H9 (cell line): ENCODE measurements at regions not wholly inside any gene's neighbourhood (a gene's known extent, or its start where the extent isn't known, plus 50 kb on each side); places are given as distances from the start of the nearest gene placed in this dataset.

ENCODE experiments used
- DNase-seq: peaks from one replicate; pipeline ENCODE4 v3.0.0-alpha.2; 2017
- H2AFZ ChIP-seq: one replicate; pipeline ENCODE4 v1.6.1; 2013; ENCODE audit warnings: mild to moderate bottlenecking, low read length, control low read depth, moderate library complexity
- H2AK5ac ChIP-seq: 2 replicates; pipeline ENCODE4 v1.6.1; 2013; ENCODE audit warnings: low read length, control low read depth, mixed read lengths; ENCODE audit not compliant: insufficient read length
- H2BK120ac ChIP-seq: one replicate; pipeline ENCODE4 v1.6.1; 2013; ENCODE audit warnings: low read depth, mild to moderate bottlenecking, low read length, control low read depth, inconsistent platforms; ENCODE audit not compliant: poor library complexity, severe bottlenecking
- H2BK12ac ChIP-seq: 2 replicates; pipeline ENCODE4 v1.6.1; 2013; ENCODE audit warnings: low read length, control low read depth, mixed read lengths, low read depth; ENCODE audit not compliant: insufficient read length
- H2BK15ac ChIP-seq: 2 replicates; pipeline ENCODE4 v1.6.1; 2013; ENCODE audit warnings: low read depth, low read length, control low read depth
- H2BK20ac ChIP-seq: one replicate; pipeline ENCODE4 v1.6.1; 2013; ENCODE audit warnings: low read depth, mild to moderate bottlenecking, low read length, control low read depth, inconsistent platforms; ENCODE audit not compliant: poor library complexity, severe bottlenecking
- H2BK5ac ChIP-seq: 2 replicates; pipeline ENCODE4 v1.6.1; 2013; ENCODE audit warnings: low read length, control low read depth, mixed read lengths; ENCODE audit not compliant: insufficient read length
- H3K14ac ChIP-seq: 2 replicates; pipeline ENCODE4 v1.6.1; 2013; ENCODE audit warnings: low read length, control low read depth; ENCODE audit not compliant: insufficient read depth
- H3K18ac ChIP-seq: 2 replicates; pipeline ENCODE4 v1.6.1; 2013; ENCODE audit warnings: low read depth, mild to moderate bottlenecking, mixed read lengths, low read length, control low read depth; ENCODE audit not compliant: insufficient read length
- H3K23ac ChIP-seq: 2 replicates; pipeline ENCODE4 v1.6.1; 2013; ENCODE audit warnings: low read length, control low read depth, mixed read lengths, low read depth; ENCODE audit not compliant: insufficient read length
- H3K23me2 ChIP-seq: 2 replicates; pipeline ENCODE4 v1.6.1; 2013; ENCODE audit warnings: low read depth, mild to moderate bottlenecking, mixed read lengths, low read length, control low read depth; ENCODE audit not compliant: insufficient read length, poor library complexity, severe bottlenecking
- H3K27ac ChIP-seq: 2 replicates; pipeline ENCODE4 v1.5.1; 2013; ENCODE audit warnings: low read length, control low read depth, mixed read lengths, low read depth; ENCODE audit not compliant: insufficient read length
- H3K27me3 ChIP-seq: 2 replicates; pipeline ENCODE4 v1.6.1; 2013; ENCODE audit warnings: low read length, control low read depth, inconsistent platforms; ENCODE audit not compliant: insufficient read depth
- H3K4ac ChIP-seq: 2 replicates; pipeline ENCODE4 v1.6.1; 2013; ENCODE audit warnings: low read depth, mild to moderate bottlenecking, control low read depth, inconsistent platforms, low read length, moderate library complexity
- H3K4me1 ChIP-seq: 2 replicates; pipeline ENCODE4 v1.6.1; 2013; ENCODE audit warnings: low read length, control low read depth, inconsistent platforms; ENCODE audit not compliant: insufficient read depth
- H3K4me2 ChIP-seq: 2 replicates; pipeline ENCODE4 v1.6.1; 2013; ENCODE audit warnings: low read length, control low read depth, mixed read lengths; ENCODE audit not compliant: insufficient read length, insufficient read depth
- H3K56ac ChIP-seq: 2 replicates; pipeline ENCODE4 v1.6.1; 2013; ENCODE audit warnings: low read depth, mild to moderate bottlenecking, mixed read lengths, low read length, control low read depth; ENCODE audit not compliant: insufficient read length
- H3K79me1 ChIP-seq: 2 replicates; pipeline ENCODE4 v1.6.1; 2013; ENCODE audit warnings: low read depth, mild to moderate bottlenecking, moderate library complexity, low read length, control low read depth, inconsistent platforms; ENCODE audit not compliant: insufficient read depth, poor library complexity, severe bottlenecking
- H3K79me2 ChIP-seq: 2 replicates; pipeline ENCODE4 v1.6.1; 2013; ENCODE audit warnings: low read length, control low read depth, inconsistent platforms; ENCODE audit not compliant: insufficient read depth
- H3K9ac ChIP-seq: 2 replicates; pipeline ENCODE4 v1.6.1; 2013; ENCODE audit warnings: low read length, control low read depth, mixed read lengths; ENCODE audit not compliant: insufficient read length; ENCODE audit errors: extremely low read depth
- H3K9me3 ChIP-seq: one replicate; pipeline ENCODE4 v1.6.1; 2013; ENCODE audit warnings: low read depth, low read length, inconsistent platforms; ENCODE audit not compliant: control insufficient read depth
- H3T11ph ChIP-seq: one replicate; pipeline ENCODE4 v1.6.1; 2013; ENCODE audit warnings: mild to moderate bottlenecking, low read length, control low read depth, inconsistent platforms
- H4K20me1 ChIP-seq: one replicate; pipeline ENCODE4 v1.6.1; 2013; ENCODE audit not compliant: control insufficient read depth, insufficient read length, insufficient read depth
- H4K5ac ChIP-seq: 2 replicates; pipeline ENCODE4 v1.6.1; 2013; ENCODE audit warnings: low read depth, mild to moderate bottlenecking, mixed read lengths, low read length, control low read depth; ENCODE audit not compliant: insufficient read length
- H4K8ac ChIP-seq: replicated peaks from 2 replicates; pipeline ENCODE4 v1.6.1; 2013; ENCODE audit warnings: low read length, control low read depth, mixed read lengths, low read depth; ENCODE audit not compliant: insufficient read length
- H4K91ac ChIP-seq: 2 replicates; pipeline ENCODE4 v1.6.1; 2013; ENCODE audit warnings: low read depth, mild to moderate bottlenecking, moderate library complexity, mixed read lengths, low read length, control low read depth; ENCODE audit not compliant: insufficient read length
- H3K27ac Mint-ChIP-seq, 3 experiments: 2 replicates in 2 of 3; 3 replicates in 1 of 3; pipeline ENCODE4 v1.8.0; 2020 to 2021; ENCODE audit warnings: mixed read lengths in 3 of 3, mild to moderate bottlenecking in 1 of 3, moderate library complexity in 1 of 3
- H3K27me3 Mint-ChIP-seq: 2 replicates; pipeline ENCODE4 v1.8.0; 2021; ENCODE audit warnings: low read depth, mild to moderate bottlenecking, moderate library complexity, mixed read lengths
- H3K36me3 Mint-ChIP-seq, 3 experiments: 2 replicates in 2 of 3; 3 replicates in 1 of 3; pipeline ENCODE4 v1.8.0; 2020 to 2021; ENCODE audit warnings: low read depth in 3 of 3, mixed read lengths in 3 of 3; ENCODE audit not compliant: insufficient read depth in 1 of 3
- H3K4me1 Mint-ChIP-seq, 2 experiments: 2 replicates each; pipeline ENCODE4 v1.8.0; 2020; ENCODE audit warnings: mixed read lengths in 2 of 2
- H3K4me3 Mint-ChIP-seq, 2 experiments: 2 replicates in 1 of 2; 3 replicates in 1 of 2; pipeline ENCODE4 v1.8.0; 2020 to 2021; ENCODE audit warnings: mild to moderate bottlenecking in 2 of 2, mixed read lengths in 2 of 2, moderate library complexity in 1 of 2
- H3K9me3 Mint-ChIP-seq, 2 experiments: 2 replicates in 1 of 2; 3 replicates in 1 of 2; pipeline ENCODE4 v1.8.0; 2020; ENCODE audit warnings: mild to moderate bottlenecking in 2 of 2, mixed read lengths in 2 of 2, moderate library complexity in 1 of 2
- CTCF ChIP-seq: fragments of 200-600 bp; sonication (generic); conservative IDR thresholded peaks from 3 replicates; pipeline ENCODE4 v1.8.0; 2021; ENCODE audit warnings: antibody characterized with exemption, mild to moderate bottlenecking
- WGBS: extraction: QIAGEN DNeasy Blood & Tissue Kit; methylation state at CpG from one replicate; pipeline ENCODE4 v1.1.7; 2013; ENCODE audit warnings: missing lambda C conversion rate, low lambda C conversion rate, mixed read lengths; ENCODE audit not compliant: insufficient read length; ENCODE audit errors: extremely low coverage; 5-methylcytosine and 5-hydroxymethylcytosine counted together

GRCh38 chr20:7124120-7124519 lies 356.6 kb downstream of the BMP2 start:
- H4K20me1 ChIP-seq: no peaks in the 10 kb centered on the region
- no peak overlapping the region for H2BK15ac ChIP-seq
- no peak overlapping the region for H2AFZ ChIP-seq
- H3T11ph ChIP-seq: no peak overlapping the region
- H3K4me2 ChIP-seq: no peak overlapping the region
- H3K4ac ChIP-seq: no peak overlapping the region
- no peak overlapping the region for H2BK120ac ChIP-seq
- no peaks in the 10 kb centered on the region for H3K23me2 ChIP-seq
- no peaks in the 10 kb centered on the region for H3K79me1 ChIP-seq
- no peaks in the 10 kb centered on the region for H3K4me1 ChIP-seq
- WGBS: no CpG with 5 or more reads among the region's 3 CpGs
- H2AK5ac ChIP-seq: no peak overlapping the region
- no peak overlapping the region for H2BK12ac ChIP-seq
- TF ChIP-seq CTCF: no peak
- no peak overlapping the region for H3K14ac ChIP-seq
- H3K4me3 Mint-ChIP-seq: no peak overlapping the region
- H3K36me3 Mint-ChIP-seq: no peaks in the 10 kb centered on the region
- peaks cover 0 to 2% of the 10 kb centered on the region in 2 experiments; a peak in 1 of 5 replicates for H3K9me3 Mint-ChIP-seq
- H2BK20ac ChIP-seq: no peak overlapping the region
- H4K91ac ChIP-seq: no peak overlapping the region
- no peak overlapping the region for H3K9ac ChIP-seq
- peaks cover 7% of the 10 kb centered on the region in 2 experiments for H3K4me1 Mint-ChIP-seq
- H3K27ac ChIP-seq: no peak overlapping the region
- no peaks in the 10 kb centered on the region for H3K9me3 ChIP-seq
- H3K56ac ChIP-seq: no peak overlapping the region
- no peak overlapping the region for H4K5ac ChIP-seq
- H3K79me2 ChIP-seq: no peaks in the 10 kb centered on the region
- H3K27ac Mint-ChIP-seq: no peak overlapping the region
- H3K23ac ChIP-seq: no peak overlapping the region
- H2BK5ac ChIP-seq: no peak overlapping the region
- DNase-seq: no peak
- H3K27me3 Mint-ChIP-seq: no peaks in the 10 kb centered on the region
- no peak overlapping the region for H3K18ac ChIP-seq
- no peak overlapping the region for H4K8ac ChIP-seq
- no peaks in the 10 kb centered on the region for H3K27me3 ChIP-seq
